HEK293 (cell line): ENCODE measurements at regions not wholly inside any gene's neighbourhood (a gene's known extent, or its start where the extent isn't known, plus 50 kb on each side); places are given as distances from the start of the nearest gene placed in this dataset.

ENCODE experiments used
- ZNF335 ChIP-seq: fragments of 450-650 bp; formaldehyde crosslinking; conservative IDR thresholded peaks from 2 replicates; pipeline ENCODE4 v1.5.1; 2016; ENCODE audit warnings: missing biosample characterization, missing genetic modification characterization
- TF ChIP-seq, protein P1 (sequence below): fragments of 450-650 bp; formaldehyde crosslinking; IDR thresholded peaks from 2 replicates; pipeline ENCODE4 v1.5.1; 2016; ENCODE audit warnings: missing biosample characterization, missing genetic modification characterization

DNA sequence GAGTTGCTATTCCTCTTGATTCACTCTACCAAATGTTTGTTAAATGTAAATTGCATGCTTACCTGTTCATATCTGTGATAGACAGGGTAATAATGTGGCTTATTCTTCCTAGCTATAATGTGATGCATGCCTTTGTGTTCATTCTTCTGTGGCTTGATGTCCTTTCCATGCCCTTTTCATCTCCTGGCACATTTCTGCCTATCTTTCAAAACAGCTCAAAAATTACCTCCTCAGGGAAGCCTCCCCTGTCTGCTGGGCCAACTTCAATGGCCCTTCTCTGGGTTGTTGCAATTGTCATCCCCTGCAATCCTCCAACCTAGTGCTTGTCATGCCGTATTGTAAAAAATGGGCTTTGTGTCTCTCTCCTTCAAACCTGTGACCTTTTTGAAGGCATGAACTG lies 52.8 kb upstream of the LHCGR start:
- TF ChIP-seq, protein P1, sequence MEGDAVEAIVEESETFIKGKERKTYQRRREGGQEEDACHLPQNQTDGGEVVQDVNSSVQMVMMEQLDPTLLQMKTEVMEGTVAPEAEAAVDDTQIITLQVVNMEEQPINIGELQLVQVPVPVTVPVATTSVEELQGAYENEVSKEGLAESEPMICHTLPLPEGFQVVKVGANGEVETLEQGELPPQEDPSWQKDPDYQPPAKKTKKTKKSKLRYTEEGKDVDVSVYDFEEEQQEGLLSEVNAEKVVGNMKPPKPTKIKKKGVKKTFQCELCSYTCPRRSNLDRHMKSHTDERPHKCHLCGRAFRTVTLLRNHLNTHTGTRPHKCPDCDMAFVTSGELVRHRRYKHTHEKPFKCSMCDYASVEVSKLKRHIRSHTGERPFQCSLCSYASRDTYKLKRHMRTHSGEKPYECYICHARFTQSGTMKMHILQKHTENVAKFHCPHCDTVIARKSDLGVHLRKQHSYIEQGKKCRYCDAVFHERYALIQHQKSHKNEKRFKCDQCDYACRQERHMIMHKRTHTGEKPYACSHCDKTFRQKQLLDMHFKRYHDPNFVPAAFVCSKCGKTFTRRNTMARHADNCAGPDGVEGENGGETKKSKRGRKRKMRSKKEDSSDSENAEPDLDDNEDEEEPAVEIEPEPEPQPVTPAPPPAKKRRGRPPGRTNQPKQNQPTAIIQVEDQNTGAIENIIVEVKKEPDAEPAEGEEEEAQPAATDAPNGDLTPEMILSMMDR (tag by site-specific recombination) = no peak
- no peak for TF ChIP-seq ZNF335 (tag by site-specific recombination)
